ENCODE measurements at regions not wholly inside any gene's neighbourhood (a gene's known extent, or its start where the extent isn't known, plus 50 kb on each side); places are given as distances from the start of the nearest gene placed in this dataset.

GRCh38 chr7:19930851-19931250, 157.4 kb upstream of the TMEM196 start:
- TF ChIP-seq, protein P1, sequence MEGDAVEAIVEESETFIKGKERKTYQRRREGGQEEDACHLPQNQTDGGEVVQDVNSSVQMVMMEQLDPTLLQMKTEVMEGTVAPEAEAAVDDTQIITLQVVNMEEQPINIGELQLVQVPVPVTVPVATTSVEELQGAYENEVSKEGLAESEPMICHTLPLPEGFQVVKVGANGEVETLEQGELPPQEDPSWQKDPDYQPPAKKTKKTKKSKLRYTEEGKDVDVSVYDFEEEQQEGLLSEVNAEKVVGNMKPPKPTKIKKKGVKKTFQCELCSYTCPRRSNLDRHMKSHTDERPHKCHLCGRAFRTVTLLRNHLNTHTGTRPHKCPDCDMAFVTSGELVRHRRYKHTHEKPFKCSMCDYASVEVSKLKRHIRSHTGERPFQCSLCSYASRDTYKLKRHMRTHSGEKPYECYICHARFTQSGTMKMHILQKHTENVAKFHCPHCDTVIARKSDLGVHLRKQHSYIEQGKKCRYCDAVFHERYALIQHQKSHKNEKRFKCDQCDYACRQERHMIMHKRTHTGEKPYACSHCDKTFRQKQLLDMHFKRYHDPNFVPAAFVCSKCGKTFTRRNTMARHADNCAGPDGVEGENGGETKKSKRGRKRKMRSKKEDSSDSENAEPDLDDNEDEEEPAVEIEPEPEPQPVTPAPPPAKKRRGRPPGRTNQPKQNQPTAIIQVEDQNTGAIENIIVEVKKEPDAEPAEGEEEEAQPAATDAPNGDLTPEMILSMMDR (IDR thresholded peaks at IDR 0.05) = no peak
- TF ChIP-seq POLR2AphosphoS5 (IDR thresholded peaks at IDR 0.05) = no peak
- no peak for TF ChIP-seq POLR2A (IDR thresholded peaks at IDR 0.05)
